GM18507 (cell line): ENCODE measurements at regions not wholly inside any gene's neighbourhood (a gene's known extent, or its start where the extent isn't known, plus 50 kb on each side); places are given as distances from the start of the nearest gene placed in this dataset.
"Not testable (repeated sequence)": the region's sequence is repeated elsewhere in the genome, so short reads cannot be mapped to it uniquely, and the experiment has no call there.

ENCODE experiments used
- DNase-seq: peaks from one replicate; pipeline ENCODE4 v3.0.0; 2011; ENCODE audit warnings: low read depth; ENCODE audit not compliant: insufficient read length; ENCODE audit errors: extremely low spot score
- FAIRE-seq: peaks from 2 replicates; lab custom pipeline; 2011; peaks lifted over from hg19 to GRCh38; lab: Jason Lieb, UNC

- FAIRE-seq, result no peak
Observed at GRCh38 chr6:5899216-5900045, 107.3 kb downstream of the NRN1 start.

DNA sequence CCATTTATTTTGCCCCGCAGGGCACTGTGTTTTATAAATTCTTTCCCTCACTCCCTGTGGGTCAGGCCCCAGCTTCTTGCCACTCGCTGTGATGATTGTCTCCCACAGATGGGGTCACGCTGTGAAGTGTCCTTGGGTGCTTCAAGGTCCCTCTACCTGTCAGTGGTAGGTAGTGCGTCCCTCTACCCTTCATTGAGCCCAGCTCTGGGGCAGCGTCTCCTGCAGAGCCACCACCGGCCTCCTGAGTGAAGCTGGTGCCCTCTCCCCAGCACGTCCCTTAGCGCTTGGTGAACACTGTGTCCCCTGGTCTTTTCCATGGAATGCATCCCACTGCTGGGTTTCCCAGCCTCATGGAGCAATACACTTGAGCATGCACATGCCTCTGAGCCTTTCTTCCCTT, 108.2 kb downstream of the NRN1 start:
- FAIRE-seq, result no peak
- no peak for DNase-seq

More at GRCh38 chr6:5899216-5900045, 107.3 kb downstream of the NRN1 start:
- DNase-seq, result no peak

DNA sequence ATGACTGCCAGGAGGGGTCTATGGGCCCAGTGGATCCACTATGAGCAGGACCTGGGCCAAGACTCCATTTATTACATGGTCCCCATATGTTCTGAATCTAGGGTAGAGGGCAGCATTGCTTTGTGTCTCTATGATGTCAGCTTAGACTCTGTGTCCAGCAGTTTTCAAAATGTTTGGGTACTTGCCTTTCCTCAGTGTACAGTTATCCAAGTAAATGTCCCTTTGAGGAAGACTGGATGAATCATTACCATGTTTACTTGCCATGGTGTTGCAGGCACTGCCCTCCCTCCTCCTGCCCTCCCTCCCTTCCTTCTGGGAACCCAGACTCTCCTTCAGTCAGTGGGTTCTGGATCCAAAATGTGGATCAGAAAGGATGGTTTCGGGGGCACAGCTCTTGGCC, 108.6 kb downstream of the NRN1 start:
- DNase-seq (no peak), FAIRE-seq (no peak)

DNA sequence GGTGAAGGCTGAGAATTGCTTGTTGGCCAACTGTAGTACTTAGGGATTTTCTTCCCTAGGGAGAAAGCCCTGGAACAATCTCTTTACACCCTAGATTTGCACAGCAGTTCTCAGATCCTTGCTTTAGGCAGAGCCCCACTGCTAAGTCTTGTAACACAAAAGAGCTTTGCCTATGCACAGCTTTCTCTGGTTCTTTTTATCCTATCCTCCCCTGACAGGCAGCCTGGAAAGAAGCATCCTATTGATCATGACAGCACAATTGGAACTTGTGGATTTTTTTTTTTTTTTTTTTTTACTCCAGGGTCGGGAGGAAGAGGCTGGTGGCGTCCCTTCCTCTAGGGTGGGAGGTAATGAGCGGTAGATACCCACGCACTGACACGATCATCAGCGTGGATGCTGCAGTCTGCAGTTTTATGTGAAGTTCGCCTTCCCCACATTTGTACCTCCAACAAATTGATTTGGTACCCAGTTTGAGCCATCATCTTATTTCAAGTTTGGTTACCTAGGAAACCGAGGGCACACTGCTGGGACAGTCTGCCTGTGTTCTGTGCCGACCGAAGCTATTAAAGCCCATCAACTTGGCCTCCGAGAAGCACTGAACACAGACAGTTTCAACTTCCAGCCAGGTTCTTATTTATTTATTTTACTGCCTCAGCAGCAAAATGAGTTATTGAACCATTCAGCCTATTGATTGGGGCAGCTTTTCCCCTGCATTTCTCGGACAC, 110.1 kb downstream of the NRN1 start:
- FAIRE-seq (no peak), DNase-seq (no peak)

DNA sequence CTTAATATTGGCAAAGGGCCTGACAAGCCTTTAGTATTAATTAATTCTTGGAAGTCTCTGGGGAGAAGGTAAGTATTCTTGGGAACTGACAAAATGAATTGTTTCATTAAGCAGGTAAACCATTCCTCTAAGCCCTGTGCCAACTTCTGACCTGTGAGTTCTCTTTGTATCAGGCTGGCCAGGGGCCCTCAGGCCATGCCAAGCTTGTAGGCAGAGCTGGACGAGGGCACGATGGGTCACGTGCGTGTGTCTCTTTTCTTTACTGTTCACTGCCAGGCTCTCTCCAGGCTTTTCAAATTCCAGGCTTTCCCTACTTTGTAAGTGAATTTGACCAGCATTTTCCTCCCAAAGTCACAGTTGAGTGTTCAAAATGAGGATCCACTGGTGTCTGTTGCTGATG, 112.4 kb downstream of the NRN1 start:
- DNase-seq (no peak), FAIRE-seq (no peak)

DNA sequence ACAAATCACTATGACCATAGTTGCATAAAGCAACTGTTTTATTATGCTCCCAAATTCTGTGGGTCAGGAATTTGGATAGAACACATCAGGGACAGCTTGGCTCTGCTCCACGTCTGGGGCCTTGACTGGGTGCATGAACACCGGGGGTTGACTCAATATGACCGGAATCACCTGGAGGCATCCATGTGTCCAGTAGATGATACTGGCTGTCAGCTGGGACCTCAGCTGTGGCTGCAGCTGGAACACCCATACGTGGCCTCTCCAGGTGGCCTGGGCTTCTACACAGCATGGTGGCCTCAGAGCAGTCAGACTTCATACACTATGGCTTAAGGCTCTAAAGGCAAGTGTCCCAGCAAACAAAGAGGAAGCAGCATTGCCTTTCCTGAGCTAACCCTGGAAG, 113.4 kb downstream of the NRN1 start:
- FAIRE-seq (no peak), DNase-seq (no peak)

DNA sequence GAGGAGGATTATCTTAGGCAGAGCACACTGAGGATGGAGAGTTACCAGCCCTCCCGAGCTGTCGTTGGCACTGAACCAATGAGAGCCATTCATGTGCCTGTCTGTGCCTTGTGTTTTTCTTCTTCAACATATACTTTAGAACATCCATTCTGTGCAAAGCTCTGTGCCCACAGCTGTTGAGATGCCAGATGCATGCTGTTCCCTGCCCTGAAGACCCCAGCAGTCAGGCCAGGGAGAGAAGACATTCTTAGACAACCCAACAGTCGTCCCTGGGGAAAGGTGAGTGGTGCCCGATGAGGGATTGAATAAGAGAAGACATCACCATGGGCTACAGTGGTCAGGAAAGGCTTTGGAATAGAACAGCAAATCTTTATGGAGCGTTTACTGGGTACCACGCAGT, 114.1 kb downstream of the NRN1 start:
- FAIRE-seq (no peak), DNase-seq (no peak)

DNA sequence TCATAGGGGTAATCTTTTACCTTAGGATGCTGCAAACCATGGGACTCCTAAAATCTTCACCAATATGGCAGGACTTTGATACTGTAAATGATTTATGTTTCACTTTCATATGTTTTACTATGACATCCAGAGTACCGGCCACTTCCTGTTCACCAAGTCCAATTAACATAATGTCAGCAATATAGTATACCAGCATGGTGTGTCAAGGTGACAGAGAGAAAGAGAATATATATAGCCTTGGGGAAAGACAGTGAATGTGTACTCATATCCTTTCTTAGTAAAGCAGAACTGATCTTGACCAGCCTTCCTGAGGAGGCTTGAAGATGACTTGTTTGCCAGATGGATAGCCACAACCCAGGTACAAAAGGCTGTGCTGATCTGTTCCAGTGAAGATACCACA, 127.9 kb downstream of the NRN1 start:
- DNase-seq, result no peak
- no peak for FAIRE-seq

DNA sequence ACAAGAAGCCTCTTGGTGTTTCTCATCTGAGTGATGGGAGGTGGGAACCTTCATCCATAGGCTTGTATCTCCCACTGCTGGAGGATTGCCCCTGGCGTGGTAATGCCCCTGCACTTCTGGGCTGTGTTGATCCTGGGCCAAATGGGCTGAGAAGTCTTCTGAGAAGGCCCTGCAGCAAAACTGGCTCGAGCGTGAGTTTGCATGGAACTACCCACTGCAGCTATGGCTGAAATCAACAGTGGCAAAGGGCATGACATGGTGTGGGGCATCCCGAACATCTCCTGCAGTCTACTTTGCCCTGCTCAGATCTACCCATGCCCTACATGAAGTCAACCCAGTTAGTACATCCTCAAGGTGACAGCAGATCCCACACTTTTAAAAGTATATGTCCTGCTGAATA, 130.6 kb downstream of the NRN1 start:
- FAIRE-seq, result no peak
- no peak for DNase-seq

DNA sequence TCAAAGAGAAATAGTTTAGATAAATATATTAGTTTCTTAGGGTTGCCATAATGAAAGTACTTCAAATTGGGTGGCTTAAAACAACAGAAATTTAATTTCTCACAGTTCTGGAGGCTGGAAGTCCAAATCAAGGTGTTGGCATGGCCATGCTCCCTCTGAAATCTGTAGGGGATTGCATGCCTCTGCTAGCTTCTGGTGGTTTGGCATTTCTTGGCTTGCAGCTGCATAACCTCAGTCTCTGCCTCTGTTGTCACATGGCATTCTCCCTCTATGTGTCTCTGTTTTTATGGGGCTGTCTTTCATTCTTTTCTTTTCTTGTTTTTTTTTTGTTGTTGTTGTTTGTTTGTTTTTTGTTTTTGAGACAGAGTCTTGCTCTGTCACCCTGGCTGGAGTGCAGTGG, 132.7 kb downstream of the NRN1 start:
- DNase-seq, FAIRE-seq: not testable (repeated sequence)

DNA sequence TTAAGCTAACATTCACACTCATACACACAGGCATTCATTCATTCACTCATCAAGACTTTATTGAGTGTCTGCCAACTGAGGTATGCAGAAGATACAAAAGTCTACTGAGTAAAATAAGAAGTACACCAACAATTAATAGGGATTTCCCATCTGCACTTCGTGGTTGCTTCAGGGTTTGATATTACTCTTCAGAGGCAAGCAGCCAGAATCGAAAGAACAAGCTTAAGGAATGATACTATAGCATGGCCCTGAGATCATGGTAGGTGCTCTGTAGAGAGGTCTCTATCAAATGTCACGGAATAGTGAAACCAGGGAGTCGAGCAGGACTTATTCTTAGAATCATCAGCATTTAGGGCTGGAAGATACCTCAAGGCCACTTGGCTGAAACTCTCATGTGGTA, 135.4 kb downstream of the NRN1 start:
- FAIRE-seq, result no peak
- DNase-seq, result no peak

GRCh38 chr6:5869676-5870075, 137.0 kb downstream of the NRN1 start:
- FAIRE-seq (no peak), DNase-seq (no peak)

DNA sequence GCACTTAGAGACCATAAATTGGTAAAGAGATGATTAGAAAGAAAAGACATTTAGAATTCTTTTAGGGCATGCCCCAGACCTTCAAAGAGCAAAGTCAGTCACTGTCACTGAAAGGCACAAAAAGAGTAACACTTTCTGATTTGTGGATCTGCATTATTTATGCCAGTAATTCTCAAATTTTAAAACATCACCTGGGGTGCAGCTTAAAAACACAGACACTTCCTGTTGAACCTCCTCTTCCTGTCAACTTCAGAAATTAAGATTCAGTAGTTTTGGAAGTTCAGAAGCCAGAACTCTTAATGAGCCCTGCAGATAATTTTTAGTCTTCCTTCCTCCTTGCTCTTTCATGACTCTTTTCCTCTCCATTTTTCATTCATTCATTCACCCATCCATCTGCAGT, 137.5 kb downstream of the NRN1 start:
- DNase-seq (no peak), FAIRE-seq (no peak)

GRCh38 chr6:5866547-5867051, 140.1 kb downstream of the NRN1 start:
- no peak for FAIRE-seq

GRCh38 chr6:5865506-5866031, 141.2 kb downstream of the NRN1 start:
- FAIRE-seq (no peak), DNase-seq (no peak)

More at GRCh38 chr6:5866547-5867051, 140.1 kb downstream of the NRN1 start:
- no peak for DNase-seq

DNA sequence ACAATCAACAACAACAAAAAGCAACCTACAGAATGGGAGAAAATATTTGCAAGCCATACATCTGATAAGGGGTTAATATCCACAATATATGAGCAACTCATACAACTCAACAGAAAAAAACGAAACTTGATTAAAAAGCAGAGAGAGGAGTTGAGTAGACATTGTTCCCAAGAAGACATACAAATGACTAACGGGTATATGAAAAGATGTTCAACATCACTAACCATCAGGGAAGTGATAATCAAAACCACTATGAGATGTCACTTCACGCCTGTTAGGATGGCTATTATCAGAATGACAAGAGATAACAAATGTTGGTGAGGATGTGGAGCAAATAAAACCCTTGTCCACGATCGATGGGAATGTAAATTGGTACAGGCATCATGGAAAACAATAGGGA, 145.9 kb downstream of the NRN1 start:
- FAIRE-seq, result no peak
- no peak for DNase-seq

GRCh38 chr6:5855787-5856470, 150.8 kb downstream of the NRN1 start:
- no peak for FAIRE-seq
- no peak for DNase-seq

GRCh38 chr6:5854899-5855298, 151.8 kb downstream of the NRN1 start:
- no peak for DNase-seq
- no peak for FAIRE-seq

- FAIRE-seq, result no peak
- DNase-seq, result no peak
Observed at GRCh38 chr6:5851261-5851757, 155.4 kb downstream of the NRN1 start.

DNA sequence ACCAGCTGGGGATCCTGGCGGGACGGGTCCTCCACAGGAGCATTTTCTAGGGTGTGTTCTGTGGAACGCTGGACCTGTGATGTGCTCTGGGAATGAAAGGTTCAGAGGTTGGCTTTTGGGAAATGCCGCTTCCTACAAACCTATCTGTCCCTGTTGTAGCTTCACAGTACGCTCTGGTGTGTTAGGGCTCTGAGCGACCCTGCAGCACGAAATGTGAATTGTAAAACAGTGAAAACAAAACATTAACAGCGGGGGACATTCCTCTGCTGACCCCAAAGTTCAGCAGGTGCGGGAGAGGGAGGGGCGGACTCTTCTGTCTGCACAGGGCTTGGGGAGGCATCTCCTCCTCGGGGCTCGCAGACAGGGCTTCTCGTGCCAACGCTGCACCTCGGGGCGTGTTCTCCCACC, 155.9 kb downstream of the NRN1 start:
- FAIRE-seq (no peak), DNase-seq (no peak)
